HG03066 (cell line): ENCODE measurements at regions not wholly inside any gene's neighbourhood (a gene's known extent, or its start where the extent isn't known, plus 50 kb on each side); places are given as distances from the start of the nearest gene placed in this dataset.

Experiments used
- ATAC-seq: cut with Tn5 transposase; IDR thresholded peaks from one replicate; pipeline ENCODE4 v1.9.1; 2021; ENCODE audit warnings: low read depth; ENCODE audit not compliant: unreplicated experiment

DNA sequence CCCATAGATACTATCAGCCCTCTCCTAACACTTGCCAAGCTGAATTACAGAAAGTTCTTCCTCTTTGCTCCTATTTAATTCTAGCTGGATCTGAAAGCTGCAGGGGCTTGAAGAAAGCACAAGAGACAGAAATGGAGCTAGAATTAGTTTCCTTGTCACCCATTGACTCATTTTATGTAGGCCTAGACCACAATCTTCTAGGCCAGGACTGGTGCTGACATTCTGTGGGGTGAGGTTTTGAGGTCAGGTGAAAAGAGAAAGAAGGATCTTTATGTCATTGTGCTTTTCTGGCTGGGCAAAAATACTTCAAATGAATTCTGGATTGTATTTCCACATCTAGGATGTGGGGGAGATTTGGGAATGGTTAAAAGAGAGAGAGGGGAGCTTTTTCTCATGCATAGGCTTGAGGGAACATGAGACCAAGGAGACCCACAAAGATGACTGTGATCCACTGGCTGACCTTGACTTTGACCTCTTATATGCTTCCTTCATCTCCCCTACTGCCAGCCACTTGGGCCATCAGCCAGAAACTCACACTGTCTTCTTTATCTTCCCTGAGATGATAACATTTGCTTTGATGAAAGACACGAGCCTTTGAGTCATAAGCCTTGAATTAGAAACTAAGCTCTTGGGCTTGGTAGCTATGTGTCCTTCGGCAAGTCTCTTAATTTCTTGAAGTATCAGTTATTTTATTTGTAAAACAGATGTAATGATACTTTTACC lies 274.9 kb upstream of the CADM1 start:
- no peak for ATAC-seq

DNA sequence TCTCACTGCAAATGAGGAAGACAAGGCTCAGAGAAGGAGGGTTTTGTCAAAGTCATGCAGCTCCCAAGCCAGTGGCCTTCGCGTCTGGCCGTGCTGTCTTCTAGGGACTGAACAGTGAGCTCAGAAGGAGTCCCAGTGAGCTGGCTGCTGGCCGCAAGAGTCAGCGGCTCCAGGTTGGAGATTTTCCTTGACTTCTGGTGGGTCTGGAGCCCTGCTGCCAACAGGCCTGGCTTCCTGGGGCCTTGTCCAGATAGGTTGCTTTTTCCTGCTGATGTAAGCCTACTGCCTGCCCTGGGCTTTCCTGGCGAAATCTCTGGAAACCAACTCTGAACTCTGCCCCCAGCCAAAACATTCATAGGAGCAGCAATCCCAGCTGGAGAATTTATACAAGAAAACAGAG lies 272.7 kb upstream of the CADM1 start:
- ATAC-seq = no peak

DNA sequence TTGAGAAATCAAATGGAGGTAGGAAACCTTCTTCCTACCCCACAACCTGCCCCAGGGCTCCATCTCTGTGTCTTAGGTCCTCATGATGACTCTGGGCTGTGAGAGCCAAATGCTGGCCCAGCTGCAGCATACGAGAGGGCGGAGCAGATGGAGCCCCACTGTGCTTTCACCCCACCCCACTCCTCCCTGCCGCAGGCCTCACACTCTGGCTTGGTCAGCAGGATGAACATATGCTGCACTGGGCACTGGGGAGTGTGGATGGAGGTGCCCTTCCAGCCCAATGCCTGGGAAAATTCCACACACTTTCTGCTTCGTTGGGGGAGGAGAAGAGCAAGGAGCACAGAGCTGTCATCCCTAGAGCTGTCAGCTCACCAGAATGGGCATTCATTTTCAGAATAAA lies 271.6 kb upstream of the CADM1 start:
- ATAC-seq = no peak

DNA sequence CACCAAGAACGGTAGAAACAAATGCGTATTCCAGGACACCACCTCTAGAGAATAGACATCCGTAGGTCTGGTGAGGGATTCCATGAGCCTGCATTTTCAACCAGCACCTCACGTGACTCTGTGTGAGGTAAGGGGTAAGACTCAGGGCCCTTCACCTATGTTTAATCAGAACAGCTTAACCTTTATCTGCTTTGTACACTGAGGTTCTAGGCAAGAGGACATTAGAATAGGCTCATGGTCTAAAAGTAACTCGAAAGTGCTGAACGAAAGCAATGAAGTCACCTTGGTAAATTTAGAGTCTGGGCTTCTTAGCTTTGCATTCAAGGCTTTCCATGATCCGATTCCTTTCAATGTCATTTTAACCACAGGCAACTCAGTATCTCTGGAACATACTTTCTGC lies 270.5 kb upstream of the CADM1 start:
- no peak for ATAC-seq

DNA sequence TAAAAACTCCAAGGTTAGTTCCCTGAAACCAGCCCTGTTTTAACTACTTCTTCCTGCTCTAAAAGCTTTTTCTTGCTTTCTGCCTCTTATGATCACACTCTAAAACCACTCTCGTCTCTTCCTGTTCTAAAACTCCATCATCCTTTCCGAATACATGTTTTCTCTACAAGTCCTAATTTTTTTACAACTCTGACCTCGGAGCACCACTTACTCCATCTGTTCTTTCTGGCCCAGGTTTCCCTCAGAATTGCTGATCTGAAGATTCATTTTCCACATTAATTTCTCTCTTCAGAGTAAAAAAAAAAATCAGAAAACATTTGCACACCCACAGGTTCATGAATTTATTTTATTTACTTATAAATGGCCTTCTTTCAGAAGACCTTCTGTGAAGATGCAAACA lies 265.7 kb upstream of the CADM1 start:
- ATAC-seq = no peak

DNA sequence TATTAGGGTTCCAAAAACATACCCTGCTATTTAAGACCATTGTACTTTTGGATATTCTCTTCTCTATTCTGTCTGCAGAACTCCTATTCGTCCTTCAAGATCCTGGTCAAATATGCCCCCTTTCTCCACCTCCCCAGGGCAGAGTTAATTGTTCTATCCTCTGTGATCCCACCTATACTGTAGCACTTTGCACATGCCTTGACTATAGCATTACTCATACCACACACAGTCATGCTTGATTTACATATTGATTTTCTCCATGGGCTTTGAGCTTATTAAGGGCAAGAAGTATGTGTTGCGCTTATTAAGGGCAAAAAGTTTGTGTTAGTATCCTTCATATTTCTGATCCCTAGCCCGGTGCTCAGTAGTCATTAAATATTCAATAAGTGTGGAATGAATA lies 263.7 kb upstream of the CADM1 start:
- ATAC-seq = no peak

DNA sequence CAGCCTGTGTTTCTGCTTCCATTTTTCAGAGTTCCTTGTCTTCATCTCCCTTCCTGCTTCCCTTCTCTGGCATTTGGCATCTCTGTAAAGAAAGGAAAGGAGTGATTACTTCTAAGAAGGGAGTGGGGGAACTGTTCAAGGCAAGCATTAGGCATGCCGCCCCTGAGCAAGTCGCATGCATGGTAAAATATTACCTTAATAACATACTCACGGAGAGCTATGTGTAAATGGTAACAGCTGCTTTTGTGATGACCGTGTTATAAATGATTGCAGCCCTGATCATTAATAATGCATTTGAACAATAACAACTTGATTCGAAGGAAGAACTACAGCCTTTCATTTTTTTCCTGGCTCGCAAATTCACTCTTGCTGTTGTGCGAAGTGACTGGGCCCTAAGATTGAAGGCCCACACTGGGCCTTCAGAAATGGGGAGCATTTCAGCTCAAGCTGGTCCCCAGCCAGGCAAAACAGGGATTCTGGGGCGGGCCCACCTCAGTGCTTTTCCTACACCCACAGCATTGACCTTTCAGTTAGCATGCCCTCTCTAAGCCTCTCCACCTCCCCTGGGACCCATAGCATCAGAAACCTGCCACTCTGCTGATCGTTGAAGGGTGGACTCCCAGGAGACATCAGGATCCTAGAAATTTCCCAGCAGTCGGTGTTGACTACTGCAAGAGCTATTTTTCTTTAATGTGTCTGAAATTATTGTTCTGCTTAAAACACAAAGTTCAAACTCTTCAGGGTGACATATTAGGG lies 263.0 kb upstream of the CADM1 start:
- no peak for ATAC-seq

DNA sequence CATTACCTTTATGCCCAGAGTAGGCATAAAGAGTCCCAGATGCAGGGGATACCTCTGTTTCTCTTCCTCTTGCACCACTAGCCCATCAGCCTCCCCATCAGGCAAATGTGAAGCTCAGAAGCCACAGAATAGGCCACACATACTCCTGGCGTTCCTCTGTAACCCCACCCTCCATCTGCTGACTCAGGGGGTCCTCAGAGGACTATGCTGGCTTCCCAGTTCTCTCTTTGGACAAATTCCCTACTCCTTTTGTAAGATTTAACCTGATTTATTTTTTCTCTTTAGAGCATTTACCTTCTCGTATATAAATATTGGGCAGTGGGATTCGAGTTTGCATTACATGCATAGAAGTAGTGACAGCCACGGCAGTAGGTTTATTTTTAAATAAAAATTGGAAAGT lies 262.3 kb upstream of the CADM1 start:
- ATAC-seq = no peak

DNA sequence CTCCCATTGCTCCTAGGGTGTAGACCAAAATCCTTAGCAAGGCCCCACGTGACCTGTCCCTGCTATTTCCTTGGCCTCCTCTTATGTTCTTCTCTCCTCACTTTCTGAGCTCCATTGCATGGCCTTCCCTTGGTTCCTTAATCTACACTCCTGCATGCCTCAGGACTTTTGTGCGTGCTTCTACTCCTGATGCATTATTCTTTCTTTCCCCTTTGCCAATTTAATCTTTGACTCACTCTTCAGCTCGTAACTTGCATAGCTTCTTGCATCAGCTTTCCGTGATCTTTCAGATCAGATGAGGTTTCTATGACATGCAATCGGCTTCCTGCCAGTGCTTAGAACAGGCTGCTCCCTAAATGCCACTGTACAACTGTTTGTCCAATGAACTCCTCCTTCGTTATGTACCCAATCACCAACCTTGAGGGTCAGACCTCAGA lies 261.6 kb upstream of the CADM1 start:
- ATAC-seq = no peak

DNA sequence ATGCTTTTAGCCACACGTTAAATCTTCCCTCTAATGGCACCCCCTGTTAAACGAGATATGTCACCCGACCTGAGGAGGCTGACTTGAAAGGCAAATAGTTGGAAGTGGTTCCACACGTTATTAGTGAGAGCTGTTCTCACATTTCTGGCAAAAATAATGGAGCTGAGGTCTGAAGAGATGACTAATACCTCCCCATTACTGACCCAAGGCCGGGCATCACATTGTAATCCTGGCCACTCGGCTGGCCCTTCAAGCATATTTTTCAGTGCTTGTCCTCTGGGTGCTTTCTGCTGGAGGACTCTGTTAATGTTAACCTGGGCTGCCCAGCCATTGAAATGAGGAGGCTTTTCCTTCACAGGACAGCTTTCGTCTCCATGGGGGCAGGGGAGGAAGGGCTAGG lies 260.0 kb upstream of the CADM1 start:
- ATAC-seq = no peak

DNA sequence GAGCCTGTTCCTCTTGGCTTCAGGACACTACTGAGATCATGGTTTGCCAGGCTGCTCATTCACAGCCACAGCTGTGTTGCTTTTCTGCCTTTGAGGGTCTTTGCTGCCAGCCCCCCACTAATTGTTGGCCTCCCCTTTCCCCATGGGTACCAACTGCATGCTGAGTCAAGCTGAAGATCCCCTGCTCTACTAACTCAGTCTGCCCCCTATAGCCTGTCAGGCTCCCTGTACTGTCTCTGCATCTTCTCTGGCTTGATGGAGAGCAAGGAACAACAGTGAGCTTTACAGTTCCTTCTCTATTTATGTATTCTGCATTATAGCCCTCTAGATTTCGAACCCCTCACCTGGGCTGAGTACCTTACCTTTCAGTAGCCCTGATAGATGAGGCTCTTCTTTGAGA lies 257.6 kb upstream of the CADM1 start:
- no peak for ATAC-seq

DNA sequence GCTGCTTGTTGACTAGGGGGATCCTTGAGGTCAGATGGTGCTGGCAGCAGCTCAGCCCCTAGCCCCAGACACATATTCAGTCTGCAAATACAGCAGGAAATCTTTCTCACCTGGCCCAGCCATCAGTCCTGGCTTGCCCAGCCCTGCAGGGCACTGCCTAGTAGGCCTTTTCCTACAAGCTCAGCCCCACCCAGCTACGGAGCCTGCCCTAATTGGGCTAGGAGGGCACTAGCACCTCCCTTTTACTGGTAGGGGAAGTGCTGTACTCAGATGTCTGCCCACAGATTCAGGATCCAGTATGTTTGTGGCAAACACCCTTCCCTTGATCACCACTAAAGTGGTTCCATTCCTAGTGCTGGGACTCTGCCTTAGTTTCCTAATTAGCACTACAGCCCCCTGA lies 257.1 kb upstream of the CADM1 start:
- no peak for ATAC-seq

DNA sequence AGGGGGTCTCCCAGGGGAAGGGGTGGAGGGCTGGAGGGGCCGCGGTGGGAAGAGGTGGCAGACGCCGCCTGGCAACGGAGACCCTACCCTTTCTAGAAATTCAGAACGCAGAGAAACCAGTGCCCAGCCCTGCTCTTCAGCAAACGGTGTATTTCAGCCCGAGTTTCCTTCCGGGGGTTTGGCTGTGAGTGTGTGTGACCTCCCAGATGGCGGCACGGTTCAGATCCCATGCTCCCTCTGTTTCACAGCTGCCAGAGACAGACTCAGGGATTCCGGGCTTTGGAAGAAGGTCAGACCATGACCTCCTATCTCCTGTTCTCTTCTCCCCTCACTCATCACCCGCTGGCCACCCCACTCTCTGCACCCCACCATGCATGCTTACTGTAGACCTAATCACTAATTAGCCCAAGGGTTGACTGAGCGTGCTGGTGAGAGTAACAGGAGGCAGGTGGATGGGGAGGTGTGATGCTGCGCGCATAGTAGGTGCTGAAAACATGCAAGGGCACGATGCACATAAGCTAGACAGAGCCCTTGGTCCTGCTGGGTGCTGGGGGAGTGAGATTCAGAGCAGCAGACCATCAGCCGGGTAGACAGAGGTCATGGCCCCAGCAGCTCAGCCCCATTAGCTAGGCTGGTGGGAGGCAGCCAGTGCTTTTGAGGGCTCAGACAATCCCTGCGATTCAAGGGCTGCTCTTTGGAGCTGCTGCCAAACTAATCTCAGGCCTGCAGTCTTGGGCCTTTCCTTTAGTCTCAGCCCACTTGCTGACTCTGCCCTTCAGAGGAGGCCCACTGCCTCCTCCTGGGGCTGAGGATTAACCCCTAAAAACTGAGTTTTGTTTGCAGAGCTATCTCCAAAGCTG lies 256.5 kb upstream of the CADM1 start:
- ATAC-seq = no peak

DNA sequence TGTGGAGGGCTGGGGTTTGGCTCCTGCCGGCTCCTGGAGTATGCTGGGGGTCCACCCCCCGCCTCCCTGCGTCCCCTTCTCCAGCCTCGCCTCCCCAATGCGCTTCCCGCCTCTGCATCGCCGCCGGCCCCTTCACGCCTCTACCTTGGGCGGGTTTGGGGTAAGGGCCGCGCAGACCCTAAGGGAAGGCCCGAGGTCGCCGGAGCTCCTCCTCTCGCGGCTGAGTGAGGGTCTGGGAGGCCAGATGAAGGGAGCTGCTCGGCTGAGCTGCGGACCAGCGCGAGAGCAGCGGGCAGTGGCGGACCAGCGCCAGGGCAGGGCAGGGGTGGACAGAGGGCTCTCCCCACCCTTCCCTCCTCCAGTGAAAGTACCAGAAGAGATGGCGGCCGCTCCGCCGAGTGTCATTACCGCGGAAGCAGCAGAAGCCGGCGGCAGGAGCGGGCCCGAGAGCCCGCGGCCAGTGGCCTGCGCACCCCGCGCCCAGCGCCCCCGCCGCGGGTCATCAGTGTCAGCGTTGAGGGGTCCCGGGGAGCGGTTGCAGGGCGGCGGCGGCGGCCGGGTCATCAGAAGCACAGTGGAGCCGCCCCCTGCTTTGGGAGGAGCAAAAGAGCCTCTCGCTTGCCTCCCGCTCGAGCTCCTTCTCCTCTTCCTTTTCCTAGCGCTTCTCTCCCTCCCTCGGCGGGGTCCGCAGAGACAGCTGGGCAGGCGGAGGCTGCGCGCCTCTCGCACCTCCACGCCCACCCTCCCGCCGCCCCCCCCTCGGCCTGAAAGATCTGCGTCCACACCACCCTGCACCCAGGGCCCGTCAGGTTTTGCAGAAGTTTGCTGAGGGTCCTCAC lies 255.6 kb upstream of the CADM1 start:
- ATAC-seq = no peak

DNA sequence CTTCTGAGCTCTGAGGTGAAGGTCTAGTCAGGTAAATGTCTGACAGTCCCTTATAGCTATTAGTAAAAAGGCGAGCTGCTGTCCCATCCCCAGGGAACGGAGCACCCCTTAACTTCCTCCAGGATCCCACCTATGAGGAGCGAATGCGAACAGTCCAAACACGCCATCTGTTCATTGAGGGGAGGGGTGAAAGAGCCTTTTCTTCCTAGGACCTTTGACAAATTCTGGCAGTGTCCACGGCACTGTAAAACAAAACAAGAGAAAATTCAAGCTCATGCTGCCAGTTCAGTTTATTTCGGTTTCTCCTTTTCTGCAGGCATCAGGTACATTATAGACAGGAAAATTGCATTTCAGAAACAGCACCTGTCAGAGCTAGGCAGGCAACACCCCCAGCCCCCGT lies 253.8 kb upstream of the CADM1 start:
- no peak for ATAC-seq

DNA sequence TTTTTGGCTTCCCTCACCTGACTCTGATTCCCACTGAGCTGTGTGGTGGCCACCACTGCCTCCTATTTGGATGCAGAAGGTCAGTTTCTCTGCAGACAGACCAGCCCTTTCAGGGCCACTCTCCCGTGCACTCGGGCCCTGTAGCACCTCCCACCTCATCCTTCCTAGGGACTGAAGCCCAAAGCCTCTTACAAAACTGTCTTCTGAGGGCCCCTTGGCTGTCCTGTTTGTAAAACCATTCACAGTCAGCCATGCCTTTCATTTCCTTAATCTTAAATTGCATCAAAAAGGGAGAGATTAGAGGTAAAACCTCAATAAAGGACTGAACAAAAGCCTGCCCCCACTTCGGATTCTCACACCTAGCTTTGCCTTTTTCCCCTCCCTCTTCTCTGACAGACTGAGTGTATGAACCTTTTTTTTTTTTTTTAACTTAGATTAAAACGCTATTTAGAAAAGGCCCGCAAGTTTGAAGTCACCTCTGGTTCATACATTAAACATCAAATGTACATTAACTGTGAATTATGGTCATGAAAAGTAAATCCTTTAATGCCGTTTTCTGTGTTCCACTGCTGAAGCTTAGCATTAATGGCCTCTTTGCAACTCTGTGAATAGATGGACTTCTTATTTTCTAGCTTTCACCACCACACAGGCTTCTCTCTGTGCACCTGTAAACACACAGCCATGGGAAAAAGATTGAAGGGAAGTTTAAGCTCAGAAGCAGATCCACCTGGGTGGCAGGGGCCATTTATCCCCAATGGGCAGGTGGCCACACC lies 247.2 kb upstream of the CADM1 start:
- ATAC-seq = no peak

DNA sequence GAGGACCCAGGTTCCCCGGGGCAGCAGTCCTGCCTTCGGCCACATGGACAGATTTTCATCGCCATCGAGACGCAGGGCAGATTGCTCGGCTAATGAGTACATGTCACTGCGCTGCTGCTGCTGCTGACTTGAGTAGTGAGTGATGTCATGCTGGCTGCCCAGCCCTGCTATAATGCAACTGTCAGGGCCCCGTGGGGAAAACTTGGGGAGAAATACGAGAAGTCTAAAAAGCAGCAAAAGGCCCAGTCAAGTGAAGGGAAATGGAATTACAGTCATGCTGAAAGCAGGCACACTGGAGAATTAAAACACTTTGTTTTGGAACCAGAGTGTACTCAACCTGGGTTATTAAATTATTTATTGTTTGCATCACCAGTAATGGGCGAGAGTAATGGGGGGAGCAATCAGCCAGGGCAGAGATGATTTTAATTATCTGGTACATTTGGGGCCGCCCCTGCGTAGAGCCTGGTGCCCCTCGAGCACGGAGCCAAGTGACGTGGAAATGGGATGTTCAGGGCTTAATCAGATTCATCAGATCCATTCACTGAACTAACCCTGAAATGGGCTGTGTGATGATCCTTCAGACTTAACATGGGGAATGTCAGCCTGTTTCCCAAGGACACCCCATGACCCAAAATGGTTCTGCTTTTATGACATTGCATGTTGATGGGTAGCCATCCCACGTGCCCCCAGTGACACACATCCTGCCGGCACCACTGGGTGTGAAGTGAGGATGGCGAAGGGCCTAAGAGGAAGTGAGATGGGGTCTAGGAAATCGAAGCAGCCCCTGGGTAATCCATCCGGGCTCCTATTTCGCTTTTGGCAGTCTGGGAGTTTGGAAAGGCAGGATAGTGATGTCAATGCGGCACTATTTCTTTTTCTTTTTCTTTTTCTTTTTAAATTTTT lies 241.6 kb upstream of the CADM1 start:
- ATAC-seq = no peak

DNA sequence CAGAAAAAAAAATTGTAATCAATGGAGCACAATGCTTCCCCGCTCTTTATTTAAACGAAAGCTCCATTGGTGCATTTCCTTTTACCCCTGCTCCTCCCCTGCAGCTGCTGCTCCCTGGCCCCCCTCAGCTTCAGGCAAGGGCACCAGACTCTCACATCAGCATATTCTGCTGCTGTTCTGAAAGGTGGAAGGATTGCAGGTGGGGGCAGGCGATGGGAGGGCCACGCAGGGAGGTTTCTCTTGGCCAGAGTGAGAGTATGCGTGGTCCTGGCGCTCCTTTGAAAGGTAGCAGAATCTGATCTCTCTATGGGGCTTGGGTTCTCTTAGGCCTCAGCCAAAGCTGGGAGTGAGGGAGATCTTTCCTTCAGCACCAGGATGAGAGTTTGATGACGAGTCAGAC lies 240.9 kb upstream of the CADM1 start:
- no peak for ATAC-seq

DNA sequence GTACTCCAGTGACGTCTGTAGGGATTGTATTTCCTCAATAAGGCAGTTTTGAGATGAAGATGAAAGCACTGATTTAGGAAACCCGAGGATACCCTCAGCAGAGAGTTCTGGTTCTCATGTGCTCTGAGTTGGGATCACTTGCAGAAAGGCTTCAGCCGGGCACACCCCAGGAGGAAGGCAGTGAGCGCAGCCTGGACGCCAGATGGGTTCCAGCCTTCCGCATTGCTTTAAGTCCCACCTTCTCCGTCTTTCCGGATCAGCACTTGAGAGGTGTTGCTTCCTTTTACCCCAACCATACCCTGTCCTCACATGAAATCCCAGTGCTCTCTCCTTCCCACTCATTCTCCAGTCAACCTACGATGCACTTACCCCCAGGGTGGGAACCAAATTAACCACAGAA lies 239.5 kb upstream of the CADM1 start:
- no peak for ATAC-seq
